CD14-positive monocyte (primary cell): ENCODE measurements at regions not wholly inside any gene's neighbourhood (a gene's known extent, or its start where the extent isn't known, plus 50 kb on each side); places are given as distances from the start of the nearest gene placed in this dataset.

Experiments used
- DNase-seq, 3 donors: peaks; one replicate each; pipeline ENCODE4 v3.0.0-alpha.2; 2011 to 2022
- H2AFZ ChIP-seq: 2 replicates; pipeline ENCODE4 v1.6.0; 2012; ENCODE audit warnings: mild to moderate bottlenecking, low read depth, low read length, inconsistent platforms; ENCODE audit not compliant: insufficient read depth, poor library complexity, severe bottlenecking
- H3K27ac ChIP-seq, 2 donors: 1 replicate in 1 of 2; 2 replicates in 1 of 2; pipeline ENCODE4 v1.5.1; 2012 to 2013; ENCODE audit warnings: low read length in 2 of 2, control low read depth in 1 of 2, inconsistent platforms in 1 of 2, low read depth in 1 of 2, mild to moderate bottlenecking in 1 of 2
- H3K27me3 ChIP-seq, 2 donors: one replicate each; pipeline versions ENCODE4 v1.6.0 to v1.6.1; 2011 to 2013; ENCODE audit warnings: low read length in 2 of 2; ENCODE audit not compliant: control insufficient read depth in 2 of 2, insufficient read depth in 2 of 2
- H3K36me3 ChIP-seq, 2 donors: replicated peaks in 1 of 2; 1 replicate in 1 of 2; 2 replicates in 1 of 2; pipeline versions ENCODE4 v1.5.1 to v1.6.1; 2012 to 2013; ENCODE audit warnings: low read length in 2 of 2, control low read depth in 1 of 2, inconsistent platforms in 1 of 2, mild to moderate bottlenecking in 1 of 2; ENCODE audit not compliant: insufficient read depth in 2 of 2, control insufficient read depth in 1 of 2
- H3K4me1 ChIP-seq, 2 donors: 1 replicate in 1 of 2; 2 replicates in 1 of 2; pipeline versions ENCODE4 v1.5.1 to v1.6.1; 2012 to 2013; ENCODE audit warnings: low read length in 2 of 2, control low read depth in 1 of 2, inconsistent platforms in 1 of 2, mild to moderate bottlenecking in 1 of 2, moderate library complexity in 1 of 2; ENCODE audit not compliant: insufficient read depth in 2 of 2, control insufficient read depth in 1 of 2
- H3K4me2 ChIP-seq: replicated peaks from 2 replicates; pipeline ENCODE3; 2012; ENCODE audit warnings: low read length, moderate library complexity, mild to moderate bottlenecking; ENCODE audit not compliant: poor library complexity, severe bottlenecking; ENCODE audit errors: extremely low read depth
- H3K4me3 ChIP-seq, 3 experiments: fragments of 200-600 bp in 1 of 3; sonication (generic) in 1 of 3; replicated peaks in 1 of 3; 1 replicate in 2 of 3; 2 replicates in 1 of 3; pipeline ENCODE4 v1.5.1; 2011 to 2013; ENCODE audit warnings: low read length in 3 of 3, mild to moderate bottlenecking in 3 of 3, control low read depth in 2 of 3, low read depth in 2 of 3, inconsistent platforms in 1 of 3, moderate library complexity in 1 of 3
- H3K79me2 ChIP-seq: 2 replicates; pipeline ENCODE4 v1.6.0; 2012; ENCODE audit warnings: mild to moderate bottlenecking, control low read depth, inconsistent platforms, low read length, moderate library complexity; ENCODE audit not compliant: insufficient read depth
- H3K9ac ChIP-seq: 2 replicates; pipeline ENCODE4 v1.6.0; 2017; ENCODE audit warnings: low read length, mild to moderate bottlenecking; ENCODE audit not compliant: insufficient read depth, poor library complexity, severe bottlenecking
- H3K9me3 ChIP-seq, 2 donors: replicated peaks in 1 of 2; 1 replicate in 1 of 2; 2 replicates in 1 of 2; pipeline versions ENCODE4 v1.5.1 to v1.6.1; 2012 to 2013; ENCODE audit warnings: low read length in 2 of 2, control low read depth in 1 of 2; ENCODE audit not compliant: control insufficient read depth in 1 of 2, insufficient read depth in 1 of 2
- H4K20me1 ChIP-seq: 2 replicates; pipeline ENCODE4 v1.6.0; 2012; ENCODE audit warnings: mild to moderate bottlenecking, low read length, control low read depth, moderate library complexity; ENCODE audit not compliant: insufficient read depth
- H3K27ac Mint-ChIP-seq, 7 donors: one replicate each; pipeline ENCODE4 v1.8.0; 2020; ENCODE audit warnings: mild to moderate bottlenecking in 7 of 7, mixed read lengths in 7 of 7, moderate library complexity in 6 of 7, inconsistent platforms in 2 of 7
- H3K27me3 Mint-ChIP-seq, 3 donors: one replicate each; pipeline ENCODE4 v1.8.0; 2021 to 2022; ENCODE audit warnings: low read depth in 3 of 3, mild to moderate bottlenecking in 3 of 3, mixed read lengths in 3 of 3, moderate library complexity in 3 of 3, inconsistent platforms in 1 of 3
- H3K36me3 Mint-ChIP-seq, 2 donors: one replicate each; pipeline ENCODE4 v1.8.0; 2020; ENCODE audit warnings: mixed read lengths in 2 of 2, inconsistent platforms in 1 of 2, mild to moderate bottlenecking in 1 of 2
- H3K4me1 Mint-ChIP-seq: one replicate; pipeline ENCODE4 v1.8.0; 2020; ENCODE audit warnings: mild to moderate bottlenecking, mixed read lengths
- H3K4me3 Mint-ChIP-seq, 2 donors: one replicate each; pipeline ENCODE4 v1.8.0; 2020; ENCODE audit warnings: mild to moderate bottlenecking in 2 of 2, mixed read lengths in 2 of 2, moderate library complexity in 1 of 2
- H3K9me3 Mint-ChIP-seq, 7 donors: one replicate each; pipeline ENCODE4 v1.8.0; 2020 to 2022; ENCODE audit warnings: mixed read lengths in 7 of 7, mild to moderate bottlenecking in 6 of 7, moderate library complexity in 6 of 7, inconsistent platforms in 2 of 7
- CTCF ChIP-seq: fragments of 200-600 bp; IDR thresholded peaks from one replicate; pipeline ENCODE4 v1.8.0; 2022; ENCODE audit warnings: antibody characterized with exemption, mild to moderate bottlenecking
- WGBS: methylation state at CpG from one replicate; pipeline ENCODE4 v1.1.5; 2013; ENCODE audit warnings: missing lambda C conversion rate; ENCODE audit not compliant: insufficient coverage; 5-methylcytosine and 5-hydroxymethylcytosine counted together
- intact Hi-C, 2 donors: fragments of 100-400 bp; cut with micrococcal nuclease; formaldehyde crosslinking; loops; one replicate each; pipeline versions ENCODE4 v1.15.0 to v1.15.1; 2023

- TF ChIP-seq CTCF = no peak
- H2AFZ ChIP-seq = no peak overlapping the region
- no peaks in the 10 kb centered on the region for H3K27me3 ChIP-seq
- Mint-ChIP-seq H3K4me1 (peaks cover 10% of the 10 kb centered on the region), H3K9me3 (peaks cover 0 to 3% (median 0%) of the 10 kb centered on the region in 7 donors), H3K36me3 (no peaks in the 10 kb centered on the region), H3K4me3 (no peak overlapping the region), H3K27ac (no peak overlapping the region), H3K27me3 (peaks cover 8 to 18% (median 13%) of the 10 kb centered on the region in 3 donors)
- no peaks in the 10 kb centered on the region for H4K20me1 ChIP-seq
- H3K27ac ChIP-seq = no peak overlapping the region
- intact Hi-C loops = no loop called here
- no peaks in the 10 kb centered on the region for H3K79me2 ChIP-seq
- no peak overlapping the region for H3K9ac ChIP-seq
- H3K9me3 ChIP-seq = no peaks in the 10 kb centered on the region
- H3K4me2 ChIP-seq = no peak overlapping the region
- no peaks in the 10 kb centered on the region for H3K36me3 ChIP-seq
- 80% methylated on average over 3 of the region's 8 CpGs for WGBS
- H3K4me3 ChIP-seq = no peak overlapping the region
- peaks cover 4 to 6% of the 10 kb centered on the region in 2 donors for H3K4me1 ChIP-seq
- DNase-seq = no peak
Observed at GRCh38 chr4:159434871-159435241, 332.0 kb downstream of the RAPGEF2 start.

GRCh38 chr4:159435561-159436023, 332.7 kb downstream of the RAPGEF2 start:
- Mint-ChIP-seq H3K36me3 (no peaks in the 10 kb centered on the region), H3K9me3 (peaks cover 0 to 3% (median 0%) of the 10 kb centered on the region in 7 donors), H3K27ac (no peak overlapping the region), H3K27me3 (peaks cover 8 to 18% (median 12%) of the 10 kb centered on the region in 3 donors), H3K4me1 (peaks cover 8% of the 10 kb centered on the region), H3K4me3 (peak overlapping the region in 1 of 2 donors; percentile 63)
- H3K4me2 ChIP-seq = no peak overlapping the region
- H3K27me3 ChIP-seq = no peaks in the 10 kb centered on the region
- DNase-seq = no peak
- intact Hi-C loops = no loop called here
- no peaks in the 10 kb centered on the region for H4K20me1 ChIP-seq
- no peaks in the 10 kb centered on the region for H3K36me3 ChIP-seq
- 0% methylated on average over 1 of the region's 3 CpGs for WGBS
- H2AFZ ChIP-seq = no peak overlapping the region
- H3K9ac ChIP-seq = no peak overlapping the region
- H3K4me1 ChIP-seq = peaks cover 4 to 6% of the 10 kb centered on the region in 2 donors
- no peak for TF ChIP-seq CTCF
- H3K9me3 ChIP-seq = no peaks in the 10 kb centered on the region
- H3K4me3 ChIP-seq = no peak overlapping the region
- H3K79me2 ChIP-seq = no peaks in the 10 kb centered on the region
- no peak overlapping the region for H3K27ac ChIP-seq
